K562 (cell line): ENCODE measurements at regions not wholly inside any gene's neighbourhood (a gene's known extent, or its start where the extent isn't known, plus 50 kb on each side); places are given as distances from the start of the nearest gene placed in this dataset.

Experiments
- ATAC-seq: fragments of 200-7000 bp; cut with Tn5 transposase; 3 replicates; pipeline ENCODE4 v1.9.1; 2020; ENCODE audit warnings: moderate library complexity
- BruUV-seq: library from RNA; stranded (reverse); fragments of 400-500 nt; replicated peaks from 2 replicates; lab custom pipeline; 2021; lab: Mats Ljungman, UMichigan
- CTCF ChIA-PET: fragments of 300-600 bp; formaldehyde crosslinking; extraction: SDS; loops from one replicate; lab custom pipeline; 2021; ENCODE audit warnings: low intra/inter-chr PET ratio; lab: Yijun Ruan, JAX
- POLR2A ChIA-PET: fragments of 300-600, 350-650 bp; sonication (Branson Sonifier 250); formaldehyde crosslinking; extraction: SDS; loops from one replicate; lab custom pipeline; 2021; ENCODE audit warnings: antibody characterized with exemption, inconsistent platforms; lab: Yijun Ruan, JAX
- DNase-seq, 4 experiments: peaks; one replicate each; pipeline versions ENCODE4 v3.0.0 to v3.0.0-alpha.2; 2011 to 2018; ENCODE audit warnings: low spot score in 3 of 4, mixed read lengths in 3 of 4; ENCODE audit errors: extremely low read depth in 1 of 4
- FAIRE-seq: peaks from 2 replicates; lab custom pipeline; 2011; peaks lifted over from hg19 to GRCh38; lab: Jason Lieb, UNC
- H2AFZ ChIP-seq: 2 replicates; pipeline ENCODE4 v1.6.0; 2011; ENCODE audit warnings: low read depth, low read length, control low read depth, inconsistent platforms
- H3K27ac ChIP-seq: fragments of 200-600 bp; 3 replicates; pipeline ENCODE4 v1.8.0; 2011; ENCODE audit warnings: low read depth, mild to moderate bottlenecking, control low read depth, inconsistent platforms, low read length, moderate library complexity, mixed read lengths; ENCODE audit errors: extremely low read depth
- H3K27me3 ChIP-seq, 2 experiments: fragments of 300-600 bp in 1 of 2; 2 replicates in 1 of 2; 3 replicates in 1 of 2; pipeline versions ENCODE4 v1.6.0 to v1.8.0; 2011; ENCODE audit warnings: inconsistent platforms in 2 of 2, low read length in 2 of 2, mild to moderate bottlenecking in 1 of 2, mixed read lengths in 1 of 2, moderate library complexity in 1 of 2; ENCODE audit not compliant: control insufficient read depth in 2 of 2, insufficient read depth in 2 of 2
- H3K36me3 ChIP-seq: fragments of 300-600 bp; 3 replicates; pipeline ENCODE4 v1.8.0; 2011; ENCODE audit warnings: mild to moderate bottlenecking, low read length, inconsistent platforms; ENCODE audit not compliant: control insufficient read depth, insufficient read depth
- H3K4me1 ChIP-seq, 2 experiments: fragments of 200-600 bp in 1 of 2; replicated peaks in 1 of 2; 2 replicates in 1 of 2; 3 replicates in 1 of 2; pipeline versions ENCODE4 v1.5.1 to v1.8.0; 2011; ENCODE audit warnings: inconsistent platforms in 2 of 2, low read length in 2 of 2, mild to moderate bottlenecking in 1 of 2, mixed read lengths in 1 of 2, moderate library complexity in 1 of 2; ENCODE audit not compliant: control insufficient read depth in 2 of 2, insufficient read depth in 2 of 2
- H3K4me2 ChIP-seq: 2 replicates; pipeline ENCODE4 v1.6.1; 2011; ENCODE audit warnings: low read length, control low read depth, inconsistent platforms, mixed read lengths; ENCODE audit not compliant: insufficient read depth
- H3K4me3 ChIP-seq: fragments of 200-600 bp; sonication (generic), shearing (Covaris generic); 2 replicates; pipeline ENCODE4 v1.5.1; 2016; ENCODE audit warnings: control low read depth, inconsistent platforms
- H3K79me2 ChIP-seq: fragments of 200-600 bp; 3 replicates; pipeline ENCODE4 v1.8.0; 2011; ENCODE audit warnings: low read length, inconsistent platforms; ENCODE audit not compliant: control insufficient read depth, insufficient read depth
- H3K9ac ChIP-seq, 2 experiments: 2 replicates each; pipeline versions ENCODE4 v1.6.0 to v1.6.1; 2011; ENCODE audit warnings: low read depth in 2 of 2, low read length in 2 of 2, control low read depth in 1 of 2, inconsistent platforms in 1 of 2, mild to moderate bottlenecking in 1 of 2, mixed read lengths in 1 of 2; ENCODE audit not compliant: insufficient read depth in 1 of 2
- H3K9me1 ChIP-seq: one replicate; pipeline ENCODE4 v1.6.0; 2011; ENCODE audit warnings: inconsistent platforms, mild to moderate bottlenecking, low read length, moderate library complexity; ENCODE audit not compliant: control insufficient read depth, insufficient read depth
- H3K9me3 ChIP-seq: replicated peaks from 2 replicates; pipeline ENCODE4 v1.5.1; 2011; ENCODE audit warnings: low read depth, low read length, inconsistent platforms; ENCODE audit not compliant: control insufficient read depth, insufficient read depth
- H4K20me1 ChIP-seq: replicated peaks from 2 replicates; pipeline ENCODE4 v1.6.1; 2011; ENCODE audit warnings: low read length, inconsistent platforms, mixed read lengths; ENCODE audit not compliant: control insufficient read depth, insufficient read depth
- E2F5 ChIP-seq: sonication (generic); formaldehyde crosslinking; IDR thresholded peaks from 2 replicates; pipeline ENCODE4 v1.8.0; 2022; ENCODE audit warnings: mild to moderate bottlenecking, missing genetic modification reagents
- ETV5 ChIP-seq: sonication (generic); formaldehyde crosslinking; IDR thresholded peaks from 2 replicates; pipeline ENCODE4 v1.4.0; 2020; ENCODE audit warnings: low read depth, mild to moderate bottlenecking, missing genetic modification reagents
- RREB1 ChIP-seq: fragments of 250-450 bp; sonication (Bioruptor Pico); IDR thresholded peaks from 2 replicates; pipeline ENCODE4 v1.4.0; 2020
- XRCC5 ChIP-seq: fragments of 200-400 bp; formaldehyde crosslinking; IDR thresholded peaks from 2 replicates; pipeline ENCODE4 v1.6.1; 2017; ENCODE audit warnings: low read depth, mild to moderate bottlenecking, low read length
- ZBTB9 ChIP-seq: fragments of 450-650 bp; formaldehyde crosslinking; IDR thresholded peaks from 2 replicates; pipeline ENCODE4 v1.4.0; 2020; ENCODE audit warnings: mild to moderate bottlenecking, moderate library complexity
- ZNF316 ChIP-seq: fragments of 450-650 bp; IDR thresholded peaks from 2 replicates; pipeline ENCODE4 v1.6.1; 2016
- ZNF507 ChIP-seq: conservative IDR thresholded peaks from 2 replicates; pipeline ENCODE4 v1.6.1; 2017; ENCODE audit warnings: missing genetic modification characterization, missing compliant biosample characterization
- ZNF561 ChIP-seq: fragments of 450-650 bp; formaldehyde crosslinking; conservative IDR thresholded peaks from 2 replicates; pipeline ENCODE4 v1.4.0; 2020; ENCODE audit warnings: mild to moderate bottlenecking, moderate library complexity
- ZNF695 ChIP-seq: fragments of 450-650 bp; formaldehyde crosslinking; IDR thresholded peaks from 2 replicates; pipeline ENCODE4 v1.4.0; 2020; ENCODE audit warnings: mild to moderate bottlenecking, moderate library complexity
- WGBS: fragments of 100-300 bp; shearing (Covaris generic); methylation state at CpG from one replicate; pipeline ENCODE4 v1.1.6; 2016; ENCODE audit warnings: low coverage, mixed read lengths; ENCODE audit not compliant: insufficient coverage; ENCODE audit errors: missing lambda C conversion rate; 5-methylcytosine and 5-hydroxymethylcytosine counted together
- in situ Hi-C: fragments of 300-500 bp; cut with MboI; formaldehyde crosslinking; loops from 4 replicates; pipeline ENCODE4 v1.15.0; 2018; ENCODE audit warnings: inconsistent platforms, mixed read lengths
- intact Hi-C: fragments of 100-400 bp; cut with micrococcal nuclease; formaldehyde crosslinking; loops from 2 replicates; pipeline ENCODE4 v1.14.2; 2022

DNA sequence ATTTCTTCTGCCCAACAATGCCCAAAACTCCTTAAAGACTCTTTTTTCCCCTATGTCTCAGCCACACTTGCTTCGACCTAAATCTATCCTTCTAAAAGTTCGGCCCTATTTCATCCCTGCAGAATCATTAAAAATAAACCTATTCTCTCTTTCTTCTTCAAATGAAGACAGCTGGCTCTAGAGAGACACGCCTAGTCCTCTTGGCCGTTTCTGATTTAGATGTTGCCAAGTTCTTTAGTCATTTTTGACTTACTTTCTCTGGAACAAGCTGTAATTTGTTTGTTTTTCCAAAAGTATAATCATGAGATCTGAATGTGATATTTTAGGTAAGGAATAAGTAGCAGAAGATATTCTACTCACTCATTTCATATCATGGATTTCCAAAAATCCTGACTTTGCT is 211.6 kb downstream of the CENPC start:
- WGBS = 2% methylated on average over 4 of the region's 4 CpGs
- H2AFZ ChIP-seq = no peak overlapping the region
- no peak for TF ChIP-seq ZNF507
- TF ChIP-seq ZBTB9 = no peak
- no peak for TF ChIP-seq ZNF316
- no peak for TF ChIP-seq RREB1
- no peak for TF ChIP-seq ETV5
- no peak for TF ChIP-seq ZNF695 (CRISPR knock-in tag)
- TF ChIP-seq ZNF561 (CRISPR knock-in tag) = no peak
- no peak for TF ChIP-seq E2F5 (CRISPR knock-in tag)
- no peak for TF ChIP-seq XRCC5
- TF ChIP-seq, all 486 proteins: peak for 0
- Histone ChIP-seq H3K9me1 (no peaks in the 10 kb centered on the region), H3K9me3 (no peaks in the 10 kb centered on the region), H3K36me3 (no peaks in the 10 kb centered on the region), H3K9ac (no peak overlapping the region), H3K27ac (no peak overlapping the region), H3K79me2 (no peaks in the 10 kb centered on the region), H3K27me3 (no peaks in the 10 kb centered on the region), H3K4me2 (no peak overlapping the region), H4K20me1 (no peaks in the 10 kb centered on the region), H3K4me3 (no peak overlapping the region), H3K4me1 (no peaks in the 10 kb centered on the region)
- DNase-seq = no peak
- no peak for ATAC-seq
- no peak for FAIRE-seq
- BruUV-seq = no TSS peak
- POLR2A ChIA-PET = no interaction called here
- CTCF ChIA-PET = no interaction called here
- intact Hi-C loops = no loop called here
- in situ Hi-C loops = no loop called here
